ENCODE measurements at regions not wholly inside any gene's neighbourhood (a gene's known extent, or its start where the extent isn't known, plus 50 kb on each side); places are given as distances from the start of the nearest gene placed in this dataset.

DNA sequence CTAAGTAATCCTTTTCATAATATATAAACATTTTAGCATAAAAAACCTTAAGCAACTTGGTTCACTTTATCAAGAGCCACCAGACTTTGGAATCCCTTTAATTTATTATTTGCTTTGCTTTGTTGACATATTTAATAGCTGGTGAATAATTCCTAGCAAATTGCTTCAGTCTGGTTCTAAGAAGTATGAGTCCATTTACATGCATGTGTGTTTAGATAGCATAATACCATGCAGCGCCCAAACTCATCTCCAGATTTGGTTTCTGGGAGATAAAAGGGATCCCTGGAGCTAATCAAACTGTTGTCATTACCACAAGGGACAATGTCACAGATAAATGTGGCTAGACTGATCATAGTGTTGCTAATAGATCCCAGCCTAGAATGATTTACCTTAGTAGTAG, 111.8 kb downstream of the TMEM144 start:
- FAIRE-seq (no peak), DNase-seq (ENCODE audit: low read depth, low spot score) (no peak)
- no peaks in the 10 kb centered on the region for H3K4me1 ChIP-seq (ENCODE audit: control insufficient read depth, extremely low read depth, insufficient read depth, low read length)
- no peaks in the 10 kb centered on the region for H3K27me3 ChIP-seq (ENCODE audit: control insufficient read depth in 2 of 2, insufficient read depth in 2 of 2, low read length in 2 of 2)
- no peak overlapping the region for H2AFZ ChIP-seq (ENCODE audit: low read depth, low read length)
- no peaks in the 10 kb centered on the region for H3K9me1 ChIP-seq (replicated peaks; ENCODE audit: control insufficient read depth, extremely low read depth, insufficient read depth, low read length)
- intact Hi-C loops (cut with micrococcal nuclease) (no loop called here), dilution Hi-C loops (cut with MboI; ENCODE audit: extremely low pct_ligation_motif_present, low sequenced_read_pairs) (no loop called here)
- no peaks in the 10 kb centered on the region for H3K79me2 ChIP-seq (ENCODE audit: control insufficient read depth, insufficient read depth, low read length)
- H3K36me3 ChIP-seq (ENCODE audit: control insufficient read depth in 2 of 2, extremely low read depth in 1 of 2, insufficient read depth in 2 of 2, low read length in 2 of 2), result no peaks in the 10 kb centered on the region
- POLR2A ChIA-PET, result no interaction called here
- H3K27ac ChIP-seq (ENCODE audit: insufficient read depth, low read depth, low read length), result no peak overlapping the region
- no peak overlapping the region for H3K4me2 ChIP-seq (ENCODE audit: insufficient read depth, low read length)
- H3K9ac ChIP-seq (replicated peaks; ENCODE audit: extremely low read depth, insufficient read depth, low read length), result no peak overlapping the region
- CTCF ChIA-PET, result interaction anchor here (1.0 to 3.3 kb wide), 3 partner anchors 11 to 146 kb away, joined by 3 to 12 read pairs (median 3); no protein-coding TSS in a partner anchor
- no peaks in the 10 kb centered on the region for H4K20me1 ChIP-seq (replicated peaks; ENCODE audit: control insufficient read depth, extremely low read depth, insufficient read depth, low read length)
- H3K9me3 ChIP-seq (replicated peaks; ENCODE audit: control insufficient read depth, insufficient read depth, low read length), result no peaks in the 10 kb centered on the region
- TF ChIP-seq GATA2 (IDR thresholded peaks at IDR 0.05; ENCODE audit: insufficient read depth, insufficient read length, low read depth, low read length) (no peak), MYC (IDR thresholded peaks at IDR 0.05; ENCODE audit: low read depth, low read length) (no peak), POLR2A (IDR thresholded peaks at IDR 0.05; ENCODE audit: low read depth, low read length) (no peak), CTCF (IDR thresholded peaks at IDR 0.05; ENCODE audit: extremely low read depth in 1 of 2, insufficient read depth in 1 of 2, low read depth in 1 of 2, low read length in 2 of 2) (no peak), POLR2AphosphoS5 (IDR thresholded peaks at IDR 0.05; ENCODE audit: insufficient read depth, low read depth, low read length) (no peak), FOS (IDR thresholded peaks at IDR 0.05; ENCODE audit: borderline replicate concordance, insufficient read depth, low read length) (no peak), MAX (IDR thresholded peaks at IDR 0.05; ENCODE audit: insufficient read depth, insufficient read length) (no peak), EZH2 (IDR thresholded peaks at IDR 0.05; ENCODE audit: borderline replicate concordance, low read depth, low read length, severe bottlenecking) (no peak), JUN (IDR thresholded peaks at IDR 0.05; ENCODE audit: borderline replicate concordance, insufficient read depth, insufficient read length, low read depth) (no peak)
- H3K4me3 ChIP-seq (replicated peaks in 1 of 3; ENCODE audit: insufficient read depth in 1 of 3, low read depth in 1 of 3, low read length in 3 of 3), result no peak overlapping the region
- BruUV-seq (replicated peaks), result no TSS peak
